ENCODE measurements at regions not wholly inside any gene's neighbourhood (a gene's known extent, or its start where the extent isn't known, plus 50 kb on each side); places are given as distances from the start of the nearest gene placed in this dataset.

GRCh38 chr18:28837100-28837499 is 660.2 kb upstream of the CDH2 start:
- TF ChIP-seq CTCF (IDR thresholded peaks at IDR 0.05; ENCODE audit: poor library complexity) (no peak), EZH2 (IDR thresholded peaks at IDR 0.05; ENCODE audit: borderline replicate concordance) (no peak)

All from hepatocyte (in vitro differentiated cells).